ENCODE measurements at regions not wholly inside any gene's neighbourhood (a gene's known extent, or its start where the extent isn't known, plus 50 kb on each side); places are given as distances from the start of the nearest gene placed in this dataset.
"Not testable (repeated sequence)": the region's sequence is repeated elsewhere in the genome, so short reads cannot be mapped to it uniquely, and the experiment has no call there.

DNA sequence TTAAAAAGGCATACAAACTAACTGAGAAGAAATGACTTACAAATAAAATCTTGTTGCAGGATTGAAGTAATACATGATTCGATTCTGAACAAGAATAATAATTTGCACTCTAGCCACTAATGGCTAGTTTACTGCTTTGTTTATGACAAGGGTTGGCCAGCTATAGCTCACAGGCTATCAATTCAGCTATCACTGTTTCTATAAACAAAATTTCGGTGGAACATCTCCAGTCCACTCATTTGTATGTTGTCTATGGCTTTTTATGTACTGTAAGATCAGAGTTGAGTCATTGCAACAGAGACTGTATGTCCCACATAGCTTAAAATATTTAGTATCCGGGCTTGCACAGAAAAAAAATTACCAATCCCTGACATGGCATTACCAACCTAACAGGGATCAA, 543.7 kb upstream of the CNTNAP5 start:
- DNase-seq (ENCODE audit: low spot score), result no peak

DNA sequence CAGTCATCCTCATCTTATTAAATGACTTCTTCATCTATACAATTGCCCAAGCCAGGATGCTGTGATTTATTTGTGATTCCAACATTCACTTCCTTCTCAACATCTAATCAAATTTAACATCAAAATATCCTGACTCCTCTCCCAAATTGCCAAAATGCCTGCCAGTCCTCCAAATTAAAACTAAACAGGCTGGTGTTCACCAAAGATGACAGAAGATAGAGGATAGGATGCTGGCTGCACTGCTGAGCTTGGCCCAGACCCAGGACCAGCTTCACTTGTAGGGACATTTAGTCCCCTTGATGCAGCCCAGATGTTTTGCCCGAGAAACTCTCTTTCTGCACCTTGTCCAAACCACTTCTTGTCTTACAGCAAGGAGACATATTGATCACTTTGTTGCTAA, 540.0 kb upstream of the CNTNAP5 start:
- DNase-seq (ENCODE audit: low spot score), result no peak

DNA sequence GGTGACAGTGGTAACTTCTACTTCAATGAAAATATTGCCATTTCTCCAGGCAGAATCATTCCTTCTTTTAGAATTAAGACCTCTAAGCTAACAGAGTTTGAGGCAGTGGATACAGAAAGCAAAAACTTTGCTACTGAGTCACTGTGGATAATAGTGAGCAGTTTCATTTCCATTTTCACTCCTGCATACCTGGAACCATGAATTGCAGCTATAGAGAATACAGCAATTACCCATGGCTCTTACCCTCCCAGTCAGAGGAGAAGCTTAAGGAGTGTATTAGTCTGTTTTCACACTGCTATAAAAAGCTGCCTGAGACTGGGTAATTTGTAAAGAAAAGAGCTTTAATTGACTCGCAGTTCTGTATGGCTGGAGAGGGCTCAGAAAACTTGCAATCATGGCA, 531.4 kb upstream of the CNTNAP5 start:
- DNase-seq (ENCODE audit: low spot score), result no peak

DNA sequence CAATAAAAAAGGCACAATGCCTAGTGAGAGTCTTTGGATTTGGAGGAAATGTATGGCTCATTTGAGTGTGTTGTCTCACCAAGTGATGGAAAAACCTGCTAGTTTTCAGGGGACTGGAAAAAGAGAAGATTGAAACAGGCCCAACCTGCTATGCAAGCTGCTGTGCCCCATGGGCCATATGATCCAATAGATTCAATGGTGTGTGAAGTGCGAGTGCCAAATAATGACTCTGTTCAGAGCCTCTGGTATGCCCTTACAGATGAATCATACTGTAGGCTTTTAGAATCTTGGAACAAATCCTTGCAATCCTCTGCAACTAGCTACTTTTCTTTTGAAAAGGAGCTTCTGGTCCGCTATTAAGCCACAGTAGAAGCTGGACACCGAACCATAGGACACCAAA, 529.8 kb upstream of the CNTNAP5 start:
- DNase-seq (ENCODE audit: low spot score), result no peak

DNA sequence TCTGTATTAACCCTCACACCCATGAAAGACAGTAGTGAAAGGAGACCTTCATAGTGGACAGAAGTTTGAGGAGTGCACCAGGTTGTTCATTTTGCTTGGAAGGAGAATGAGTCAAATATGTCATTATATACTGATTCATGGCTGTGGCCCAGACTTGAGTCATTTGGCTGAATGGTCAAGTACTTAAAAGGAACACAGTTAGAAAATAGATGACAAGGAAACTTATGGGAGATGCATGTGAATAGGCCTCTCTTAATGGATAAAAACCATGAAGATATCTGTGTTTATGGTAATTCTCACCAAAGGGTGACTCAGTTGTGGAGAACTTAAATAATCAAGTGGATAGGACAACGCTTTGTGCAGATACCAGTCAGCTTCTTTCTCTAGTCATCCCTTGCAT, 524.7 kb upstream of the CNTNAP5 start:
- no peak for DNase-seq (ENCODE audit: low spot score)

DNA sequence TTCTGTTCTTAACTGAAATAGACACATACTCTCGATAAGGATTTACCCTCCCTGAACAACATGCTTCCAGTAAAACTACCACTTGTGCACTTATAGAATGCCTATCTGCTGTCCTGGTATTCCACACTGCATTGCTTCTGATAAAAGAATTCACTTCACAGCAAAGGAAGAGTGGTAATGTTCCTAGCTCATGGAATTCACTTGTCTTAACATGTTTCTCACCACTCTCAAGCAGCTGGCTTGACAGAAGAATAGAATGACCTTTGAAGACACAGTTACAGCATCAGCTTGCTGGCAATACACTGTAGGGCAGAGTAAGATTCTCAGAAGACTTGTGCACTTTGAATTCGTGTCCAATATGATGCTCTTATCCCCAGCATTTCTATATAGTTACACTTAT, 524.1 kb upstream of the CNTNAP5 start:
- no peak for DNase-seq (ENCODE audit: low spot score)

DNA sequence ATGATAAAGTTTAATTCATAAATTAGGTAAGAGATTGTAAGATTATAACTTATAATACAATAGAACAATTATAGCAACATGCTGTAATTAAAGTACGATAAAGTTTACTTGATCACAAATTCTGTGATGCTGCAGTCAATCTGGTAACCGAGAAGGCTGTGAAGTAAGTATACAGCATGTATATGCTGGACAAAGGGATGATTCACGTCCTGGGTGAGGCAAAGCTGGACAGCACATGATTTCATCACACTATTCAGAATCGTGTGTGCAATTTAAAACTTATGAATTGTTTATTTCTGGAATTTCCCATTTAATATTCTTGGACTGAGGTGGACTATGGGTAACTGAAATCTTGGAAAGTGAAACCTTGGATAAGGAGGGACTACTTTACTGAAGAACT, 522.2 kb upstream of the CNTNAP5 start:
- DNase-seq (ENCODE audit: low spot score), result no peak

DNA sequence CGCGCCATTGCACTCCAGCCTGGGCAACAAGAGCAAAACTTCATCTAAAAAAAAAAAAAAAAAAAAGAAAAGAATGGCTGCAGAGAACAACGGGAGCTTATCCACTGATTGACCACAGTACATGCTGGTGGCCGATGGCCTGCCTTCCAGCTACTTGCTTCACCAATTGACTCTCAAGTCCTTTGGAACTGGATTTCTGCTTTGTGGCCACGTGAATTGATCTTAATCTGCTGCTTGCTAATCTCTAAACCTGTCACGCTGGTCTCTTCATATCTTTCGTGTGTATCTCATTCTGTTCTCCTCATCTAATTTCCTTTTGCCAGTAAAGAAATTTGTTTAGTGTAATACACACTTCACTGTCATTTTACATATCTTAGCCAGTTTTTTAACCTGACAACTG, 512.5 kb upstream of the CNTNAP5 start:
- DNase-seq (ENCODE audit: low spot score), result no peak

DNA sequence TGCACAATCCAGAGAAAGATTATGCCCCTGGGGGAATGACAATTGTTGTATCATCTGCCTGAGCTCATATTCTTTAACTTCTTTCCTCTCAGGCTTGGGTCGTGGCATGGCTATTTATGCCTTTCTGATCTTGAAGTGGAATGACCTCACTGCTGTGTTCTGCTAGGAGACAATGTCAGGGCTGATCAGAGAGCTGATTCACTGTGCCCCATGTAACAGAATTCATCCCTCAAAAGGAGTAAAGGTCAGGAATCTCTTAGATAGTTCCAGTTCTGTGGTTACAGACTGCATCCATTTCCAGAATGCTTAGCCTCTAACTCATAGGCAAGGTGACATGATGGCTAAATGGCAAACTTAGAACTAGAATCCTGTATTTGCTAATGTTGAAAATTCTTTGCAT, 511.7 kb upstream of the CNTNAP5 start:
- no peak for DNase-seq (ENCODE audit: low spot score)

DNA sequence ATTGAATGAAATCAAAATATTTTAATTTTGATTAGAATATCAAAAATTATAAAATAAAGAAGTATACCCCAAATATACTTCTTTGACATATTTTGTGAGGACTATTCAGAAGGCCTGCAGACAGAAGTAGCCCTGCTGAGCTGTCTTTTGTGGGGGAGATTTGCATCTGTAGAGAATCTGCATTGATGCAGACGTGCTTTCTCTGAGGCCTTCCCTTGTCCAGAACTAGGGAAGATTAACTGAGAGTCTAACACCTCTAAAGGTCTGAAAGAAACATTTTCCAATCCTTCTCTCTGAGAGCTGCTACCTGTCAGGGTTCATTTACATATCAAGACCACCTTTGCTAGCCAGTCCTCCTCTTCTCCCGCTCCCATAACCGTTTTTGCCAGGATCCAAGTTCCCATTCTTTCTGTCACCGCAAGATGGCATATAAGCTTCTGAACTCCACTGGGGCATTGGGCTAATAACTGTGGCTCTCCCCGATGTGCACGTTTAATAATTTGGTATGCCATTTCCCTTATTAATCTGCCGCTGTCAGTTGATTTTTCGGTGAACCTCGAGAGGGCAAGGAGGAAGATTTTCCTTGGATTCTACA, 510.4 kb upstream of the CNTNAP5 start:
- no peak for DNase-seq (ENCODE audit: low spot score)

DNA sequence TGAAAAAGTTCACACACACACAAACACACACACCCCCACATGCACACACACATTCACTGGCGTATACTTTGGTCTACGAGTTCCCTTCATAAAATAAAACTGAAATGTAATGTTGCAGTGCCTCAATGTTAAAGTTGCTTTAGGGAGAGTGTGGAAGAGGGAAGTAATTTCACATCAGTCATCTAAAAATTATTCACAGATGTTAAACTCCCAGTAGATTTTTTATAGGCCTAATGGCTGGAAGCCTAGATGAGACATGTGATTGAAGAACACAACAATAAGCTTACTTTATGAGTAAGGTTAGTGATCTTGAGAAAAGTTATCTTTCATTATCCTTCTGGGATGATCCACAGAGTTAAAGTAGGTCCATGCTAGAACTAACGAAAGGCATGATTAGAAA, 506.7 kb upstream of the CNTNAP5 start:
- no peak for DNase-seq (ENCODE audit: low spot score)

DNA sequence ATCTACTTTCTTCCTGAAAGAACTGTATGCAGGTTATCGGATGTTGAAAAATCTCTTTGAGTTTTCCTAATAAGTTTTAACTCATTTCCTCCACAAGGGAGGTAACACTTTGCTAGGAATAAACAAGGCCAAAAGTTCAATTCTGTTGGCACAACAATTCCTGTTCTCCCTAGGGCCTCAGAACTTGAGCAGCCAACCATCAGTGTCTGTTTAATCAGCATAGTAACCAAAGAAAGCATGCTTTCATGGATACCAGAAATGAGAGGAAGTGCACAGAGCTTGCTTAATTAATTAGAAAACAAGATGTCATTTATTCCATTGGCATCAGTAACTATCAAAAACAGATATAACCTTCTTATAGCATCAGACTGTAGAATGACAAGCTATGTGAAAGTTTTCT, 503.2 kb upstream of the CNTNAP5 start:
- DNase-seq (ENCODE audit: low spot score), result no peak

DNA sequence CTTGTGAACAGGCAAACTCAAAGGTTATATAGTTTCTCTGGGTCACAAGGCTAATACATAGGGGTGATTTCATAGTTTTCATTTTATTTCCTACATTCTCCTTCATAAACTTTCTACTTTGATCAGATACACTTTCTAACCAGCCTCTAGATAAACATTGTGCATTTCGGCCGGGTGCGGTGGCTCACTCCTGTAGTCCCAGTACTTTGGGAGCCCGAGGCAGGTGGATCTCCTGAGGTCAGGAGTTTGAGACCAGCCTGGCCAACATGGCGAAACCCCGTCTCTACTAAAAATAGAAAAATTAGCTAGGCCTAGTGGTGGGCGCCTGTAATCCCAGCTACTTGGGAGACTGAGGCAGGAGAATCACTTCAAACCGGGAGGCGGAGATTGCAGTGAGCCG, 502.6 kb upstream of the CNTNAP5 start:
- DNase-seq (ENCODE audit: low spot score), result not testable (repeated sequence)

DNA sequence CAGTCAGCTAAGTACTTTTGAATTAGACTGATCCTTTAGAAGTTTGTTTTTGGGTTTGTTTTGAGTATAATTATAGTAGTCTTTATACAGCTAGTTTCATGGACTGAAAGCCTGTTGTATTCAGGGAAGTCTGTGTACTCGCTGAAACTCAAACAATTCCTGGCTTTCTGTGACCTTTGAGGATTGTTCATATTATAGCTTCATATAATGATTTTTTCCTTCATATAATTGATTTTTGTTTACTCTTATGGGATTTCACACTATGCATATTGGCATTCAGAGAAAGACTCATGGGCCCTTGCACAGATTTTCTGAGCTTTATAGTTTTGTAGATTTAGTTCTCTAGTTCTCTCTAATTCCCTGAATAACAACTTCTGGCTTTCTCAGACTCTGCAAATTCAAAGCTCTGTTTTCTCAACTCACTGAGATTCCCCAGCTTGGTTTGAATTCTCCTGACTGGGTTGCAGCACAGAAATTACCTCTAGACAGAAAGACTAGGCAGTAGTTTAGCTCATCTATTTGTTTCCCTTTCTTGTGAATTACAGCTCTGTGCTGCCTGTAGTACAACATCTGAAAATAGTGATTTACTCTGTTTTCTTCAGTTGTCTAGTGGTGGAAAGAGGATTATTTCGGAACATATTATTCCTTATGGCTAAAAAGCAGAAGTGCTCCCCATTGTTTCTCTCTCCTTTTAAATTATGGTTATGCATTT, 495.9 kb upstream of the CNTNAP5 start:
- DNase-seq (ENCODE audit: low spot score), result no peak

DNA sequence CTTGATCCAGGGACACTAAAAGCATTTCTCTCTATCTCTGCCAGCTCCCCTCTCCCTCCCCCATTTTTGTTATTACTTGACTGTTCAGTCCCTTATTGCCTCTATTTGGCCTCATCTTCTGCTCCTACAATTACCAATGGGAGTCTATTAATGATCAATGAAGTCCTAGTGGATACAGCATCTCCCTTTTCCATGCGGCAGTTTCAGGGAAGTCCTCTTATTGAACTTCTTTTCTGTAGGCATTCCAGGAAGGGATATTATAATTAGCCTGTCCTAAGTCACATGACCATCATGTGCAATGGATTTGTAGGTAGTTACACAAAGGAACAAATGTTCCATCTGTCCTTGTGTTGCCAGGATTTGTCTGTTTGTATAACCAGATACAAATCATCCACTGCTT, 495.1 kb upstream of the CNTNAP5 start:
- DNase-seq (ENCODE audit: low spot score), result no peak

DNA sequence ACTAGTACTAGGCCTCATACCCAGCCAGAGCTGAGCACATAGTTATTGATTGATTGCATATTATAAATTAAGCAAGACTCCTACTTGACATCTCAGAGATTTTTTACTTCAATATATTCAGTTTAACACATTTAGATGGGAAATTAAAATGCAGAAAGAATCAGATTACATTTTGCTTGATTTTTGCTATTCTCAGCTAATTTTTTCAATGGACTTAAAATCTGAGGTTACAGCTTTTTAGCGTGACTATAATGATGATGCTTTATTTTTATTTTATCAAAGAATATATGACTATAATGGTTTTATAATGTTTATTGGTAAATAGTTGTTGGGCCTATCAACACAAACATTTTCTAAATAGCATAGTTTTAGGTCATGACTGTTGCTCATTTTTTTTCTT, 493.0 kb upstream of the CNTNAP5 start:
- no peak for DNase-seq (ENCODE audit: low spot score)

DNA sequence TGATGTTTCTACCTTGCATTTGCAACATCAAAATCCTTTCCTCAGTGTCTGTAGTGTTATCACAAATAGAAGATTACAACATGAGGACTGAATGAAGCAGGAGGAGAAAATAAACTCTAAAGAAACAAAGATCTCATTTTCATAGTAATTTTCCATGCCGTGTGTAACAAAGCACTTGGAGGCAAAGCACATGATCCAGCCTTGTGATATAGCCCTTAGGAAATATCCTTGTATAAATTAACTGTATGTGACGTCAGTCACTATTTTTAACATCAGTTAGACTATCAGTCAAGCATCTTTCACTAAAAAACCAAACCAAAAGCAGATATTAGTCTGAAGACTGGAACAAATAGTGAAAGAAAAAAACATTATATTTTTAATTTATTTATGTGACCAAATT, 492.1 kb upstream of the CNTNAP5 start:
- no peak for DNase-seq (ENCODE audit: low spot score)

DNA sequence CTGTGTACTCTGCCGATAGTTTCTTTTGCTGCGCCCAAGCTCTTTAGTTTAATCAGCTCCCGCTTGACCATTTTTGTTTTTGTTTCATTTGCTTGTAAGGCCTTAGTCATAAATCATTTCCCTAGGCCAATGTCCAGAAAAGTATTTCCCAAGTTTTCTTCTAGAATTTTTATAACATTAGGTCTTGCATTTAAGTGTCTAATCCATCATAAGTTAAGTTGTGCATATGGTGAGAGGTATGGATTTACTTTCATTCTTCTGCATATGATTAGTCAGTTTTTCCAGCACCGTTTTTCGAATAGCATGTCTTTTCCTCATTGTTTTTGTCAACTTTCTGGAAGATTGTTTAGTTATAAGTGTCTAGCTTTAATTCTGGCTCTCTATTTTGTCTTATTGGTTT, 484.8 kb upstream of the CNTNAP5 start:
- no peak for DNase-seq (ENCODE audit: low spot score)

DNA sequence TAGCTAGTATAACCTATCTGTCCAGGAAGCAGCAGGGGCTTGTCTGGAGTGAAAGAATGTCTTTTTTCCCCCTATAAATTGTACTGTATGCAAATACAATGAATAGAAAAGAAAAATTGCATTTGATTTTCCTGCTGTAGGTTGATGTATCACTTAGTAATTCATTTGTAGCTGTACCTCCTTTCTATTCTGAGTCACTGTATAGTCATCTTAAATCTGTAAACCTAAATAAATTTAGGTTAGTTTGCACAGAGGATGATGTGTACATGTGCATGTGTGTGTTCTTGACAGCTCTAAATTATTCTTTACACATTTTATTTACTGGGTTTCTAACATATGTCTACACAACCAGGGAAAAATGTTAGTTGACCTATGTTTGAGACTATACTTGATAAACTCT, 478.7 kb upstream of the CNTNAP5 start:
- DNase-seq (ENCODE audit: low spot score), result no peak

DNA sequence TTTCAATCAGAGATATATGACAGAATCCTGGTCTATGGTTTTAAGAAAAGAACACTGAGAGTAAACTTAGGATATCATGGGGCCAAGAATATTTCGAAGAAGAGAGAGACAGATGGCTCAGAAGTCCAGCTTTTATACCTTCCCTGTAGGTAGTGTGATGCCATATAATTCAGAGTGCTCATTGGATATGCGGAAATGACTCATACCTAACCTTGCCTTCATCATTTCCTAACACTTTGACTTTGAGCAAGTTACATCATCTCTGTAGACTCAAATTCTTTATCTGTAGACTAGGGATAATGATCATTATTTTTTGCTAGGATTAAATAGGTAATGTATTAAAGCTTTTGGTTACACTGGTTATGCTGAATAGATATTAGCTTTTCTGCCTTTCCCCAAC, 461.6 kb upstream of the CNTNAP5 start:
- DNase-seq (ENCODE audit: low spot score), result no peak

DNA sequence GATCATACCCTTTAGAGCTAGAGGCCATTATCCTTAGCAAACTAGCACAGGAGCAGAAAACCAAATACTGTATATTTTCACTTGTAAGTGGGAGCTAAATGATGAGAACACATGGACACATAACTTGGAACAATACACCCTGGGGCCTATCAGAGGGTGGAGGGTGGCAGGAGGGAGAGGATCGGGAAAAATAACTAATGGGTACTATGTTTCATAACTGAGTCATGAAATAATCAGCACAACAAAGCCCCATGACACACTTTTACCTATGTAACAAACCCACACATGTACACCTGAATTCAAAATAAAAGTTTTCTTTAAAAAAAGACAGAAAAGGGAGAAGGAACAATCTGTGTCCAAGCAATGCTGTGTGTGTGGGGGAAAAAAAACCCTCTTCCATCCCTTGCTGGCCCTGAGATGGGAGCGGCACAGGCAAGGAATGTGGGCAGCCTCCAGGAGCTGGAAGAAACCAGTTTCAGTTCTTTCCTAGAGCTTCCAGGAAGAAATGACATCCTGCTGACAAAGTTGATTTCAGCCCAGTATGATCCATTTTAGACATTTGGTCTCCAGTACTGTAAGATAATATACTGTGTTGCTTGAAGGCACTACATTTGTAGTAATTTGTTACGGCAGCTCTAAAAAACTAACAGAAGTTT, 458.7 kb upstream of the CNTNAP5 start:
- no peak for DNase-seq (ENCODE audit: low spot score)

DNA sequence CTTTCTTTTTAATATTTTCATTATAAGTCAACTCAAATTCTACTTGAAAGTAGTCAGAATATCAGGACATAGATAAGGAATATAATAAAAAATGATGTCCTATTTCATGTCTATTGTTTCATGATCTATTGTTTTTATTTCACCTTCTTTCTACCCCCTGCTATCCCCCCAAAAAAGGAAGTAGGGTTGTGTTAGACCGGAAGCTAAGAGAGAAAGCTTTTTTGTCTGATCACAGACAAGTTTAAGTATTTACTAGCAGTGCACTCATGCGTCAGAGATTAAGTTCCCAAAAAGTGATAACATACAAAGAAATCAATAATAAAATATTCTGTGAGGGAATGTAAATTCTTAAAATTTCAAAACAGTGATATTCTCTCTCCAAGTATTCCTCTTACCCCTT, 447.1 kb upstream of the CNTNAP5 start:
- DNase-seq (ENCODE audit: low spot score), result no peak

DNA sequence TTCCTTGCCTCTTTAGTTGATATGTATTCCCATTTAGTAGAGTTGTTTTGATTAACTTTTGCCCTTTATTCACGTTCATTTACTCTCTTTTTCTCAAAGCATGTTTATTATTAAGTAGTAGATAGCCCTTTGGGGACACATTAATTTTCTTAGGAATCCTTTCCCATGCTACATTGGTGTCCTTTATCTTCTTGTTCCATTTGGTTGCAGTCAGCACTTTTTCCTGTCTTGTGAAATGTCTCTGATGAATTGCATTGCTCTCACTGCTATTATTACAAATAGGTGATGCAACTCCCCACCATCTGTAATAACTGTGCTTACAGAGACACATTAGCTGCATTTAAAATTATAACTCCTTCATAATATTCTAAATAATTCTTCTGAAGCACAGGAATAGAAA, 428.5 kb upstream of the CNTNAP5 start:
- DNase-seq (ENCODE audit: low spot score), result no peak

DNA sequence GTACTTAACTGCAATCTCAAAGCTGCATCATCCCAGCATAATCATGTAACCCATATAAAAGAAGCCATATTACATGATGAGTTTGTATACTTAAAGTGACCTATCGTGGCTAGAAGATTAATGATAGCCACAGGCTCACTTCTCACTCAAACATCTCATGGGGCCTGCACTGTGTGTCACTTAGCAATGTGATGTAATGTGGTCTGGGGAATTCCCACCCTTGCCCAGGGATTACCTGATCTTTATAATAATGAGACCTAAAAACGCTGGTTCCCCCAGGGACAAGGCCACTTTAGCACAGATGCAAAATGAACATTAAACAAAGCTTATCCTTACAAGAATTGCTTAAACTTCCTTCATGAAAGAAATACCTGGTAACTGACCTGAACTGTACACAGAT, 427.1 kb upstream of the CNTNAP5 start:
- DNase-seq (ENCODE audit: low spot score), result no peak

All from A172 (cell line).